ENCODE measurements at regions not wholly inside any gene's neighbourhood (a gene's known extent, or its start where the extent isn't known, plus 50 kb on each side); places are given as distances from the start of the nearest gene placed in this dataset.

DNA sequence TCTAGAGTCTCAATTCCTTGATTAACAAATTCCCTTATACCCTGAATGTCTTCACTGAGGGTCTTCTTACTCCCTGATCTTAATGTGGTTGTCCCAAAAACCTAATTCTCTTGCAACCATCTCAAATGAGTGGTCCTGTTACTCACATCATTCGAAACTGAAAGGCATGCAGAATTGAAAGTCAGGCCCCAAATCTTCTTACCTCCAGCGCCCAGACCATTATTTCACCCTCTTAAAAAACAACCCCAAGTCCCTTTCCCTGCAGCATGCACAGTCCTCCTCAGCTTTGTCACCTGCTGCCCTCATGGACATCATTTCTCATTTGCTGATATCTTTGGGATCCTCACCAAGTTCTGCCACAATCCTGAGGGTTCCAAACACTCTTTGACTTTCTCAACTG, 230.1 kb downstream of the SEC16B start:
- ATAC-seq (ENCODE audit: insufficient read depth, low FRiP score) = no peak
- Histone ChIP-seq H3K9ac (ENCODE audit: insufficient read depth in 1 of 2, low read length in 2 of 2) (no peak overlapping the region), H3K9me3 (ENCODE audit: control insufficient read depth in 4 of 4, insufficient read depth in 3 of 4, low read length in 3 of 4) (no peaks in the 10 kb centered on the region), H3K4me1 (ENCODE audit: control insufficient read depth in 5 of 5, insufficient read depth in 5 of 5, low read length in 5 of 5) (no peaks in the 10 kb centered on the region), H3K4me3 (no peak overlapping the region), H3K36me3 (ENCODE audit: control insufficient read depth in 4 of 4, insufficient read depth in 4 of 4, low read length in 4 of 4) (no peaks in the 10 kb centered on the region), H3K27me3 (ENCODE audit: control insufficient read depth in 3 of 3, insufficient read depth in 3 of 3, low read length in 2 of 3) (no peaks in the 10 kb centered on the region), H3K27ac (ENCODE audit: low read depth in 1 of 2, low read length in 1 of 2) (no peak overlapping the region)
- DNase-seq = no peak
- TF ChIP-seq, protein P1, sequence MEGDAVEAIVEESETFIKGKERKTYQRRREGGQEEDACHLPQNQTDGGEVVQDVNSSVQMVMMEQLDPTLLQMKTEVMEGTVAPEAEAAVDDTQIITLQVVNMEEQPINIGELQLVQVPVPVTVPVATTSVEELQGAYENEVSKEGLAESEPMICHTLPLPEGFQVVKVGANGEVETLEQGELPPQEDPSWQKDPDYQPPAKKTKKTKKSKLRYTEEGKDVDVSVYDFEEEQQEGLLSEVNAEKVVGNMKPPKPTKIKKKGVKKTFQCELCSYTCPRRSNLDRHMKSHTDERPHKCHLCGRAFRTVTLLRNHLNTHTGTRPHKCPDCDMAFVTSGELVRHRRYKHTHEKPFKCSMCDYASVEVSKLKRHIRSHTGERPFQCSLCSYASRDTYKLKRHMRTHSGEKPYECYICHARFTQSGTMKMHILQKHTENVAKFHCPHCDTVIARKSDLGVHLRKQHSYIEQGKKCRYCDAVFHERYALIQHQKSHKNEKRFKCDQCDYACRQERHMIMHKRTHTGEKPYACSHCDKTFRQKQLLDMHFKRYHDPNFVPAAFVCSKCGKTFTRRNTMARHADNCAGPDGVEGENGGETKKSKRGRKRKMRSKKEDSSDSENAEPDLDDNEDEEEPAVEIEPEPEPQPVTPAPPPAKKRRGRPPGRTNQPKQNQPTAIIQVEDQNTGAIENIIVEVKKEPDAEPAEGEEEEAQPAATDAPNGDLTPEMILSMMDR (IDR thresholded peaks at IDR 0.05; ENCODE audit: control extremely low read depth, extremely low read depth) = no peak
- 85 to 88% methylated on average over 2 of the region's 2 CpGs for WGBS, 2 donors

DNA sequence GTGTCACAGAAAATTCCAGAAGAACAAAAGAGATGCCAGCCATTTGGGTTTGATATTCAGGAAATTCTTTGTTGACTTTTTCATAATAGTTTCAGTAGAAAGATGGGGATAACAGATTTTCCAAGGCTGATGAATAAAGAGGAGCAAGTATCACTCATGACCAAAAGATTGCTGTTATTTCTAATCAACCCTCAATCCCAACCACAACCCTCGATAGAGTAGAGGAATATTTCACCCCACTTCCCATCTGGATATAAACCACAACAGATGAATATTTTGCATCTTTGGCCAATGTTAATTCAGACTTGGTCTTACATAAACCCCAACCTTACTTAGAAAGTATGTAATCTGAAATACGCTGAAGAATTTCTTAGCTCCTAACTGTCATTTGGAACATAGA, 232.4 kb downstream of the SEC16B start:
- TF ChIP-seq, protein P1 (IDR thresholded peaks at IDR 0.05; ENCODE audit: control extremely low read depth, extremely low read depth) = no peak
- WGBS, 2 donors = 83 to 88% methylated on average over 2 of the region's 2 CpGs
- DNase-seq (no peak), ATAC-seq (ENCODE audit: insufficient read depth, low FRiP score) (no peak)
- Histone ChIP-seq H3K4me1 (ENCODE audit: control insufficient read depth in 5 of 5, insufficient read depth in 5 of 5, low read length in 5 of 5) (no peaks in the 10 kb centered on the region), H3K27me3 (ENCODE audit: control insufficient read depth in 3 of 3, insufficient read depth in 3 of 3, low read length in 2 of 3) (no peaks in the 10 kb centered on the region), H3K4me3 (no peak overlapping the region), H3K27ac (ENCODE audit: low read depth in 1 of 2, low read length in 1 of 2) (no peak overlapping the region), H3K9me3 (ENCODE audit: control insufficient read depth in 4 of 4, insufficient read depth in 3 of 4, low read length in 3 of 4) (no peaks in the 10 kb centered on the region), H3K9ac (ENCODE audit: insufficient read depth in 1 of 2, low read length in 2 of 2) (no peak overlapping the region), H3K36me3 (ENCODE audit: control insufficient read depth in 4 of 4, insufficient read depth in 4 of 4, low read length in 4 of 4) (no peaks in the 10 kb centered on the region)

DNA sequence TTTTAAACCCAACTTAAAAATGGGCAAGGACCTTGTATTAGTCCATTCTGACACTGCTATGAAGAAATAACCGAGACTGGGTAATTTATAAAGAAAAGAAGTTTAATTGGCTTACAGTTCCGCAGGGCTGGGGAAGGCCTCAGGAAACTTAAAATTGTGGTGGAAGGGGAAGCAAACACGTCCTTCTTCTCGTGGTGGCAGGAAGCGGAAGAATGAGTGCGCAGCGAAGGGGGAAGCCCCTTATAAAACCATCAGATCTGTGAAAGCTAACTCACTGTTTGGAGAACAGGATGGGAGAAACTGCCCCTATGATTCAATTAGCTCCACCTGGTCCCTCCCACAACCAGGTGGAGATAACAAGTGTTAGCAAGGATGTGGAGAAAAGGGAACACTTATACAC, 237.7 kb downstream of the SEC16B start:
- no peak overlapping the region for H3K9ac ChIP-seq (ENCODE audit: insufficient read depth in 1 of 2, low read length in 2 of 2)
- no peaks in the 10 kb centered on the region for H3K27me3 ChIP-seq (ENCODE audit: control insufficient read depth in 3 of 3, insufficient read depth in 3 of 3, low read length in 2 of 3)
- H3K27ac ChIP-seq (ENCODE audit: low read depth in 1 of 2, low read length in 1 of 2) = no peak overlapping the region
- H3K9me3 ChIP-seq (ENCODE audit: control insufficient read depth in 4 of 4, insufficient read depth in 3 of 4, low read length in 3 of 4) = no peaks in the 10 kb centered on the region
- H3K36me3 ChIP-seq (ENCODE audit: control insufficient read depth in 4 of 4, insufficient read depth in 4 of 4, low read length in 4 of 4) = no peaks in the 10 kb centered on the region
- TF ChIP-seq, protein P1 (IDR thresholded peaks at IDR 0.05; ENCODE audit: control extremely low read depth, extremely low read depth) = no peak
- DNase-seq (no peak), ATAC-seq (ENCODE audit: insufficient read depth, low FRiP score) (no peak)
- WGBS, 2 donors = 44 to 63% methylated on average over 7 of the region's 7 CpGs
- no peak overlapping the region for H3K4me3 ChIP-seq
- H3K4me1 ChIP-seq (ENCODE audit: control insufficient read depth in 5 of 5, insufficient read depth in 5 of 5, low read length in 5 of 5) = no peaks in the 10 kb centered on the region

DNA sequence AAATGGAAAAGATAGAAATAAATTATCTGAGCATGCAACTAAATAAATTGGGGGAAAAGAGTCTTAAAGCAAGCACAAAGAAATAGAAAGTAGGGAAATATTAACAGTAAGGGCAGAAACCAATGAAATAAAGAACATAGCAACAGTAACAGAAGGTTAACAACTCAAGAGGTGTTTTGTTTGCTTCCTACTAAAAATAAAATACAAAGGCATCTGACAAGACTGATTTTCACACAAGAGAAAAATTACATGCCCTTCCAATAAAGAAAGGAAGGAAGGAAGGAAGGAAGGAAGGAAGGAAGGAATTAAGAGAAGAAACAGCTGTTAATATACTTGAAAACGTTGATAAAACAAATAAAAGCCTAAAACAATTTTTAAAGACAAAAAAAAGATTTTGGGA, 240.2 kb downstream of the SEC16B start:
- Histone ChIP-seq H3K36me3 (ENCODE audit: control insufficient read depth in 4 of 4, insufficient read depth in 4 of 4, low read length in 4 of 4) (no peaks in the 10 kb centered on the region), H3K4me3 (no peak overlapping the region), H3K27ac (ENCODE audit: low read depth in 1 of 2, low read length in 1 of 2) (no peak overlapping the region), H3K9ac (ENCODE audit: insufficient read depth in 1 of 2, low read length in 2 of 2) (no peak overlapping the region), H3K9me3 (ENCODE audit: control insufficient read depth in 4 of 4, insufficient read depth in 3 of 4, low read length in 3 of 4) (peaks cover 0 to 2% (median 0%) of the 10 kb centered on the region in 4 donors), H3K27me3 (ENCODE audit: control insufficient read depth in 3 of 3, insufficient read depth in 3 of 3, low read length in 2 of 3) (no peaks in the 10 kb centered on the region), H3K4me1 (ENCODE audit: control insufficient read depth in 5 of 5, insufficient read depth in 5 of 5, low read length in 5 of 5) (no peaks in the 10 kb centered on the region)
- 7 to 8% methylated on average over 1 of the region's 1 CpG for WGBS, 2 donors
- TF ChIP-seq, protein P1 (IDR thresholded peaks at IDR 0.05; ENCODE audit: control extremely low read depth, extremely low read depth) = no peak
- ATAC-seq (ENCODE audit: insufficient read depth, low FRiP score) (no peak), DNase-seq (no peak)

Measured in lung (tissue), 11 donors.